ENCODE measurements at regions not wholly inside any gene's neighbourhood (a gene's known extent, or its start where the extent isn't known, plus 50 kb on each side); places are given as distances from the start of the nearest gene placed in this dataset.

DNA sequence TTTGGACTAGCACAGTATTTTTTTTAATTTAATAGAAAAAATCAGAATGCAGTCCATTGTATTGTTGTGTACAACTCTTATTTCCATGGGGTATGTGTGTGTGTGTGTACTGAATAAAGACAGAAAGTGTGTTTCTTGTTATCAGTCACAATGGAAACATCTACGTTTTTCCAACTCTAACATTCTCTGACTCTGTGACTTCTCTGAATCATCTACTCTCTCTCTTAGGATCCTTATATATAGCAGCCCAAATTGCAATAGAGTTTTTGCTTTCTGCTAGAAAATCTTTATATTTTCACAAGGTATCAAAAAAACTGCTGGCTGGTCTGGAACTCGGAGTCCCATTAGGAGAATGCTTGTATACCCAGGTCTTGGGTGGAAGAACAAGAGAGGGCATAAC lies 138.9 kb upstream of the ARID2 start (continued):
- TF ChIP-seq NFIC (IDR thresholded peaks at IDR 0.05; ENCODE audit: borderline replicate concordance): no peak
- TF ChIP-seq, protein P1, sequence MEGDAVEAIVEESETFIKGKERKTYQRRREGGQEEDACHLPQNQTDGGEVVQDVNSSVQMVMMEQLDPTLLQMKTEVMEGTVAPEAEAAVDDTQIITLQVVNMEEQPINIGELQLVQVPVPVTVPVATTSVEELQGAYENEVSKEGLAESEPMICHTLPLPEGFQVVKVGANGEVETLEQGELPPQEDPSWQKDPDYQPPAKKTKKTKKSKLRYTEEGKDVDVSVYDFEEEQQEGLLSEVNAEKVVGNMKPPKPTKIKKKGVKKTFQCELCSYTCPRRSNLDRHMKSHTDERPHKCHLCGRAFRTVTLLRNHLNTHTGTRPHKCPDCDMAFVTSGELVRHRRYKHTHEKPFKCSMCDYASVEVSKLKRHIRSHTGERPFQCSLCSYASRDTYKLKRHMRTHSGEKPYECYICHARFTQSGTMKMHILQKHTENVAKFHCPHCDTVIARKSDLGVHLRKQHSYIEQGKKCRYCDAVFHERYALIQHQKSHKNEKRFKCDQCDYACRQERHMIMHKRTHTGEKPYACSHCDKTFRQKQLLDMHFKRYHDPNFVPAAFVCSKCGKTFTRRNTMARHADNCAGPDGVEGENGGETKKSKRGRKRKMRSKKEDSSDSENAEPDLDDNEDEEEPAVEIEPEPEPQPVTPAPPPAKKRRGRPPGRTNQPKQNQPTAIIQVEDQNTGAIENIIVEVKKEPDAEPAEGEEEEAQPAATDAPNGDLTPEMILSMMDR (IDR thresholded peaks at IDR 0.05): no peak
- no peak for TF ChIP-seq REST (IDR thresholded peaks at IDR 0.05; ENCODE audit: low read depth, low read length)

DNA sequence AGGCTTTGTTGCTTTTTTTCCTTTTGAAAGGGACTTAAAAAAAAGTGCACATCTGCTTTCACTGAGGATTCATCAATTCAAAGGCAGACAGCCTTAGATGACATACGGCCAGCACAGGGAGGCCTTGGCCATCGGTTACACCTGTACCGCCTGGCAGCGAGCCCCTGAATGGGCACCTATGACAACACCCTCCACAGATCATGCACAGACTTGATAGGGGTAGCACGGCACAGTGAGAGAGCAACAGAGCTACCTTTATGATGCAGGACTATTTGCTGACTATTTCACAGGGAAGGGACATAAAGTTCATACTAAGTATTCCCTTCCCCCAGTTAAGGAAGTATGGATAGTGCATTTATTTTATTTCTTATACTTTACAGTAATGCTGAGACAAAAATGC lies 137.9 kb upstream of the ARID2 start:
- Histone ChIP-seq H3K79me2 (ENCODE audit: insufficient read depth) (no peaks in the 10 kb centered on the region), H3K4me2 (no peak overlapping the region), H3K4me3 (ENCODE audit: low read depth in 2 of 2, low read length in 1 of 2) (no peak overlapping the region), H3F3A (replicated peaks; ENCODE audit: insufficient read depth) (no peaks in the 10 kb centered on the region), H3K9me2 (no peaks in the 10 kb centered on the region), H4K20me1 (ENCODE audit: insufficient read depth) (no peaks in the 10 kb centered on the region), H3K4me1 (ENCODE audit: control insufficient read depth in 1 of 2, insufficient read depth in 2 of 2, low read depth in 1 of 2, low read length in 1 of 2) (no peaks in the 10 kb centered on the region), H3K9me3 (no peaks in the 10 kb centered on the region), H3K27me3 (ENCODE audit: insufficient read depth) (no peaks in the 10 kb centered on the region; the same call in 1 of the 2 replicates), H3K27ac (ENCODE audit: low read depth in 2 of 2, low read length in 1 of 2) (no peak overlapping the region), H2AFZ (ENCODE audit: low read depth) (no peak overlapping the region), H3K9ac (no peak overlapping the region), H3K36me3 (replicated peaks in 1 of 2; ENCODE audit: control insufficient read depth in 1 of 2, insufficient read depth in 2 of 2, low read length in 1 of 2) (no peaks in the 10 kb centered on the region)
- ChIA-PET POLR2A (no interaction called here), CTCF (no interaction called here)
- no peak for TF ChIP-seq GABPA (IDR thresholded peaks at IDR 0.05; ENCODE audit: low read depth)
- TF ChIP-seq, protein P1 (IDR thresholded peaks at IDR 0.05): no peak
- TF ChIP-seq FOXM1 (IDR thresholded peaks at IDR 0.05; ENCODE audit: low read depth): no peak
- TF ChIP-seq TCF12 (IDR thresholded peaks at IDR 0.05): no peak
- TF ChIP-seq FOXJ3 (CRISPR knock-in tag; IDR thresholded peaks at IDR 0.05): no peak
- no peak for TF ChIP-seq SIN3A (IDR thresholded peaks at IDR 0.05; ENCODE audit: borderline replicate concordance, low read depth, low read length)
- TF ChIP-seq RFX5 (IDR thresholded peaks at IDR 0.05; ENCODE audit: low read length): no peak
- no peak for TF ChIP-seq NRF1 (IDR thresholded peaks at IDR 0.05; ENCODE audit: low read depth, low read length)
- no peak for TF ChIP-seq TAF1 (IDR thresholded peaks at IDR 0.05; ENCODE audit: borderline replicate concordance, low read depth, low read length)
- TF ChIP-seq SMC3 (IDR thresholded peaks at IDR 0.05; ENCODE audit: low read depth, low read length): no peak
- TF ChIP-seq RXRA (IDR thresholded peaks at IDR 0.05; ENCODE audit: borderline replicate concordance, low read depth): no peak
- no peak for TF ChIP-seq GATA2 (CRISPR knock-in tag; IDR thresholded peaks at IDR 0.05)
- no peak for TF ChIP-seq POLR2AphosphoS5 (IDR thresholded peaks at IDR 0.05; ENCODE audit: low read depth, low read length)
- TF ChIP-seq MEF2A (IDR thresholded peaks at IDR 0.05; ENCODE audit: borderline replicate concordance, low read depth): no peak
- TF ChIP-seq ZBTB33 (IDR thresholded peaks at IDR 0.05; ENCODE audit: borderline replicate concordance, low read depth): no peak
- TF ChIP-seq JUND (IDR thresholded peaks at IDR 0.05): no peak
- no peak for TF ChIP-seq RAD21 (IDR thresholded peaks at IDR 0.05; ENCODE audit: low read length)
- no peak for TF ChIP-seq ELF1 (IDR thresholded peaks at IDR 0.05)
- no peak for TF ChIP-seq CHD2 (IDR thresholded peaks at IDR 0.05; ENCODE audit: low read length, partially characterized antibody)
- DNase-seq: no peak
- 55% methylated on average over 5 of the region's 5 CpGs for WGBS (ENCODE audit: low lambda C conversion rate)

Measured in SK-N-SH (cell line).